Renal cortex interstitium (tissue), 11 donors: ENCODE measurements at regions not wholly inside any gene's neighbourhood (a gene's known extent, or its start where the extent isn't known, plus 50 kb on each side); places are given as distances from the start of the nearest gene placed in this dataset.
A peak's percentile ranks its signal among the peaks of the same experiment; 100 is the strongest.
"Not testable (repeated sequence)": the region's sequence is repeated elsewhere in the genome, so short reads cannot be mapped to it uniquely, and the experiment has no call there.

Experiments
- DNase-seq, 11 donors: peaks; one replicate each; pipeline ENCODE4 v3.0.0-alpha.2; 2013; ENCODE audit warnings: low read depth in 9 of 11, low spot score in 4 of 11; ENCODE audit errors: extremely low read depth in 1 of 11

DNA sequence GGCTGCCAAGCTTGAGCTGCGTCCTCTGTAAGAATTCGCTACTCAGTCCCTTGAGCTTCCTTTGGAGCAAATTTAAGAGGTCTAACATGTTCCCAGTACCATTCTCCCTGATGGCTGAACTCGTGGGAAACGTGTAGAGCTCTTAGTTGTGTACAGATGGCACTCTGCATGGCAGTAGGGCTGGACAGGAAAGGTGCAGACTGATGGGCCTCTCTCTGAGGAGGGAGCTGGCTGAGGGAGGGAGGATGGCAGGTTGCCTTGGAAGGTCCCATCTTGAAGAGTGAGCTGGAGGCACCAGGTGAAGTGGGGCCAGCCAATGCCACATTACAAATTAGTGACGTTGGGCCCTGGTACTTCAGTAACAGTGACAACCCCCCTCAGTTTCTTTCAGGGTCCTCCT, 495.3 kb downstream of the CCDC171 start:
- DNase-seq: no peak

- DNase-seq: no peak
These were observed 499.3 kb downstream of the CCDC171 start for GRCh38 chr9:16052146-16052545.

DNA sequence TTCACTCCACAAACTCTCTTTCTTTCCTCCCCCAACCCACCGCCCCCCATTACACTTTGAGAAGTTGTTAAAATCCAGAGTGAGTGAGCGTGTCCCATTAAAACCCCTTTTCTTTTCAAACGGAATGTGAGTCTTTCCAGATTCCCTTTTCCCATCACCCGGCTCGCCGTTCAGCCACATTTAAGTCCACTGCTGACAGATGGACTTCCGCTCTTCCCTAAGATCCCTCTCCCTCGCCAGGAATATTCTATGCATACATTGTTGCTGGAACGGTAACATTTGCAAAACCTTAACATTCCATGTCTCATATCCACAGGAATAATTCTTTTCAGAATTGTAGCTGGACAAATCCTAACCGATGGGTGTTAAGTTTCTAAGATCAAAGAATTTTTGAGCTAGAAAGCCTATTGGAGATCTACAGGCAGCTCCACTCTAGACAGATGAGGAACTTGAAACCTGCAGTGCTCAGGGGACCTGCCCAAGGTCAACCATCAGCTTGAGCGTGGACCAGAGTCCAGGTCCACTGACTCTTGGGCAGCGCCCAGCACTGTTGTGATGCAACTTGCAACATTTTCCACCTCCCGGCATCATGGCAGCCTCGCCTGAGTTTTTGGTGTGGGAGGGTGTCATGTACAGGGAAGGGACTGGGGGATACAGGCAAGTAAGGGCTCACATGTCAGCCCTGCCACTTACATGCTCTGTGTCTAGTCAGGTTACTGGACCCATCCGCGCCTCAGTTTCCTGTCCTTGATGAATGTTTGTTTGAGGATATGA, 500.1 kb downstream of the CCDC171 start:
- no peak for DNase-seq

- no peak for DNase-seq
These were observed 504.7 kb downstream of the CCDC171 start for GRCh38 chr9:16057541-16057940.

DNA sequence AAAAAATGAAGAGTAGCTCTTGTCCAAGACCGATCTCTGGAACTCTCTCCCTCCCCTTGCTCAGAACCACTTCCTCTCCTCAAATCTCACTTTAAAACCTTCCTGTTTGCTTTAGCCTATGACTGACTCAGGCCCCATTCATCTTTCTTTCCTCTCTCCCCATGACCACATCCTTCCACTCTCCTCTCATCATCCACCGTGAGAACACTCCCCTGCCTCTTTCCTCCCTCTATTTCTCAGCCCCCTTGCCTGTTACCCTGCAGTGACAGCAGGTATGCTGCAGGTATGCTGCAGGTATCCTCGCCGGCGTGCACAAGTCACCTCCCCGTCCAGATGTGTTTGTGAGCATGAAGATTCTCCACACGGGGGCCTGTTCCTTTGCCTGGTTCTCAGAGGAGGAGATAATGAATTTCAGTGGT, 505.3 kb downstream of the CCDC171 start:
- DNase-seq: no peak

DNA sequence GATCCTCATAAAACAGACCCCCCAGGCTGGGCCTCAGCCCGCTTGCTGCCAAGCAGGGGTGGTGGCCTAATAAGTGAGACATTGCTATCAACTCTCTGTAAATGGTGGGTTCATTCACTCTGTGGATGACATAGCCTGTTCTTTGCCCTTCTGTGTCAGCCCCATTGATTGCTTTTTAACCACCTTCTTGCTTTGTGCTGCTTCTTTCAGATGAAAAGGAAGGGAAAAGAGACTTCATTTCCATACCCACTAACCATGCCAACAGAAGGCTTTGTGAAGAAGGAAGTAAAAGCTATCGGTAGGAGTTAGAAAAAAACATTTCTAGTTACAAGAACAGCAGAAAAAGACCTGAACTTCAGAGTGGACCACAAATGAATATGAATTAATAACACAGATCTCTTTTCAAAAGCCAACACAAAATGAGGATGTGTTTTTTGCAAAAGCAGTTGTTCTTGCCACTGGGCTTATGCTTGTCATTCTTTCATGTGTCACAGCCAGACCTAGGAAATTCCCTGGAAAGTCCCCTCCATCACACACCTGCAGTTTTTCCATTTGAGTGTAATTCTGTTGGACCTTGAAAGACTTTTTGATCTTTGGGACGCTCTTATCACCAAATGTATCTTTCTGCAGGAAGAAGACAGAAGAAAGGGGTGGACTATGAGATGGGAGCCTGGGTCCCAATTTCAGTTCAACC, 507.7 kb downstream of the CCDC171 start:
- DNase-seq: no peak

DNA sequence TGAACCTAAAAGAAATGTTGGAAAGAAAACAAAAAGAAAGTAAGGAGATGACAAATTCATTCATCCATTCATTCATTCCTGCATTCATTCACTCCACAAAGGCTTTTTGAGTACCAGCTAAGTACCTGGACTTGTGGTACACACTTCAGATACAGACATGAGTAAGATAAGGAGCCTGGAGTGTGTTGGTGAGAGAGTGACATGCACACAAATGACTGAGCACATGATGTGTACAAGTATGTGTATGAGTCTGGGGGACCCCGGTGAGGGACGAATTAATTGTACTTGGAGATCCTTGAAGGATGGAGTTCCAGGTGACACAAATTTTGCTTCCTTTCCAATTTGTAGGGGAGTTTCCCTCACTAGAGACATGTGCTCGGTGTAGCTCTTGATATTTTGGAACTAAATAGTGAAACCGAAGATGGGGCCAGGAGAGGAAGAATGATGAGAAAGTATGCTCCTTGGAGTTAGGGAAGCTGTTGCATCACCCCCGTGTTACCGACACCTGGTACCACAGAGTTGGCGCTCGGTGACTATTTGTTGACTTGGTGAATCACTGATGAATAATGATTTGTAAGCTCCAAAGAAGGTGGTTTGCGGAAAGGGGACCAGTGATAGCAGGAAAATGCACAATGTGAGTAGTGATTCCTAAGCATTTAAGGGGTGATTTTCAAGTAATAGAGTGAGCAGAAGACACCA, 509.8 kb downstream of the CCDC171 start:
- no peak for DNase-seq

- no peak for DNase-seq
These were observed 510.4 kb downstream of the CCDC171 start for GRCh38 chr9:16063241-16063591.

DNA sequence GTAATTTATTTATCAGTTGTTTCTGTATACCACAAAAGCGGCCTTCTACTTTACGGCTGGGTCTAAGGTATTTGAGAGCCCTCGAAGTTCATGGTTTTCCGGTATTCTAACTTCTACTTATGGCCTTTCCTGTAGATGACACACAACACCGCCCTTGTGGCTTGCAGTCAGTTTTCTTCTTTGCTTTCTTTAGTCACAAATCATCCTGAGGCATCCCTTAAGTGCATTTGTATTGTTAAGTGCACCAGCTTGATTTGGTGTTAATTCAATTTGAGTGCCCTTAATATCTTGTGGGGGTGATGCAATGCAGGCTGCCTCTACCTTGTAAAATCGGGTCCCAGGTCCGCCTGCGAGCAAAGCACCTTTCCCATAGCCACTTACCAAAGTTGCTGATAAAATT, 511.9 kb downstream of the CCDC171 start:
- peak in 1 of 11 donors; percentile 39 for DNase-seq

GRCh38 chr9:16066201-16066600, 513.4 kb downstream of the CCDC171 start:
- not testable (repeated sequence) for DNase-seq

GRCh38 chr9:16068476-16068875, 515.6 kb downstream of the CCDC171 start:
- DNase-seq: no peak

- no peak for DNase-seq
These were observed 516.4 kb downstream of the CCDC171 start for GRCh38 chr9:16069249-16069648.

GRCh38 chr9:16069671-16070454, 517.0 kb downstream of the CCDC171 start:
- DNase-seq: peak in 1 of 11 donors; percentile 31

GRCh38 chr9:16070455-16071145, 517.8 kb downstream of the CCDC171 start:
- DNase-seq: no peak

DNA sequence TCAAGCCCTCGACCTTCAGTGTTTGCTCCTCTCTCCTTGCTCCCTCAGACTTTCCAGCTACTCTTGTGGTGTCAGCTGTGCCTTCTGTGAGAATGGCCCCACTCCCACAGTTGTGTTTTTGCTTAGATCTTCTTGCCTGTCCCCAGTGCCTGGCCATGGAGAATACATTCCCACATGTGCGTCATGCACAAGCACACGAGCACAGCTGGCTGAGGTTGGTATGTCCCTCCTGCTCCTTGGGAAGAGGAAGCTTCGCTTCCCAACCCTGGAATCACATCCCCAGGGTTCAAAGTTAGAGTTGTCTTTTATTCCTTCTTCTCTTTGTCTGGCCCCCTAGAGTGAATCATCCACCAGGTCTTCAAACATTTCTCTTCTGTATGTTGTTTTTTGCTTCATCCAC, 518.6 kb downstream of the CCDC171 start:
- DNase-seq: no peak

DNA sequence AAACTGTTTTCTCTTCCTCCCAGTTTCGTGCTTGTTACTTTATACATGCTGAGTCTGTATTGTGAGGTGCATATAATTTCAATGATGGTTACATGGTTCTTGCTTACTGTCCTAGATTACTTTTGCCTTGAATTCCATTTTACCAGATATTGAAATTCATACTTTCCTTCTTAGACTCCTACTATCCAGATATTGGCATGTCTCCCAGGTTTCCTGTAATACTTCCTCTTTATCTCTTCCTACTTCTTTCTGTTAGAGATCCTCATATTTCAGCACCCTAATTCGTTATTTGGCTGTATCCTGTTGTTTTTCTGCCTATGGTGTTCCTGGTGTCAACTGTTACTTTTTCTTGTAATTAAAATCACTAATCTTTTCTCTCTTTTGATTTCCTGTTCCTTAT, 522.1 kb downstream of the CCDC171 start:
- no peak for DNase-seq

GRCh38 chr9:16075696-16076095, 522.9 kb downstream of the CCDC171 start:
- DNase-seq: no peak

- DNase-seq: no peak
These were observed 523.7 kb downstream of the CCDC171 start for GRCh38 chr9:16076511-16076910.

DNA sequence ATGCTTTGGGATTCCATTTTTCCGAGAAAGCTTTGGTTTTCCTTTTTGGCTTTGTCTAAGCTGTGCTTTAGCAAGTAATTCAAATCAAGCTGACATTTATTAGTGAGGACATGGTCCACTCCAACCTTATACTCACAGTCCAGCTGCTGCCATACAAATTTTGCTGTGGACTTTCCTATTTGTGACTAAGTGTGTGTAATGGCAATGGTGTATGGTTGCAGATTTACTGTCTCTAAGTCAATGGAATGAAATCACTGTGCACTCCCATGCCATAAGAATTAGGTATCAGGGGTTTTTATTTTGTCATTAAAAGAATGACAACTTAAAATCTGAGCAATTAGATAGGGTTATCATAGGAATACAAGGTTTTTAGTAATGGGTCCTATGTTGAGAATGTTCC, 530.0 kb downstream of the CCDC171 start:
- DNase-seq: no peak
